ENCODE measurements at regions not wholly inside any gene's neighbourhood (a gene's known extent, or its start where the extent isn't known, plus 50 kb on each side); places are given as distances from the start of the nearest gene placed in this dataset.

DNA sequence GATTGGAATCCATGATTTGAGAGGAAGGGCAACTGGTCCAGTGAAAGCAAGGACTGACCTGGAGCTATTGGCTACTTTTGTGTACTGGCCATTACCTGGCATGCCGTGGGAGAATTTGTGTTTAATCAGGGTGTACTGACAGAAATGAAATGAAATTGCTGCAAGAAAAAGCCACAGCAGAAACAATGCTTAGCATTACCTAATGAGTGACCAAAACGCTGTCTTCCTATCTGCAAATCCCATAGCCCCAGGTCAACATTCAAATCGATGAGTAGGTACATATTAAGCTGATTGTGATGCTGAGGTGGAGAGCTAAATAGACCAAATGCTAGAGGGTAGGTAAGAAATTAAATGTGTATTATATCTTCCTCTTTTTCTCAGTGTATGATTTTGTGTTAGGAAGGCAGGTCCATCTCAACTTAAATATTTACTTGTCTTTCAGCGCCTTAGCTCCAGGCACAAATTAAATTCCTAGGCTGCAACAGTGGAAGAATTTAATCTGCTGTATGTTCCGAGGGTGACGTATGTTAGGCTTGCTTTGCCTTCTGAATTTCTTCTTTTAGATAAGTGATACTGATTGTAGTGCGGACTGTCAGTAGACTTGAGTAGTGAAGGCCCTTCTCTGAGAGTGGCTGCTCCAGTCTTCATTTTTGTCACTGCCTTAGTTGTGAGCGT is 331.1 kb downstream of the SV2B start:
- ATAC-seq (no peak), FAIRE-seq (no peak), DNase-seq (ENCODE audit: low spot score) (no peak)
- POLR2A ChIA-PET: no interaction called here
- CTCF ChIA-PET (ENCODE audit: low intra/inter-chr PET ratio, low total read pairs): no interaction called here
- Histone ChIP-seq H3K4me1 (ENCODE audit: insufficient read depth, low read length) (no peaks in the 10 kb centered on the region), H3K27me3 (ENCODE audit: control insufficient read depth in 1 of 2, insufficient read depth in 2 of 2, low read length in 2 of 2) (no peaks in the 10 kb centered on the region), H3K4me3 (replicated peaks in 1 of 3; ENCODE audit: insufficient read depth in 1 of 3, low read depth in 2 of 3, low read length in 3 of 3) (no peak overlapping the region), H3K79me2 (ENCODE audit: insufficient read depth, low read length) (no peaks in the 10 kb centered on the region), H3K9ac (ENCODE audit: insufficient read depth, low read depth, low read length) (no peak overlapping the region), H4K20me1 (ENCODE audit: insufficient read depth, low read length) (no peaks in the 10 kb centered on the region), H3K36me3 (replicated peaks in 1 of 2; ENCODE audit: control insufficient read depth in 1 of 2, insufficient read depth in 2 of 2, low read length in 2 of 2) (no peaks in the 10 kb centered on the region), H3K9me3 (ENCODE audit: low read length) (no peaks in the 10 kb centered on the region), H2AFZ (ENCODE audit: low read length) (no peak overlapping the region), H3K27ac (ENCODE audit: extremely low read length, insufficient read depth, low read length) (no peak overlapping the region), H3K4me2 (ENCODE audit: low read depth, low read length) (no peak overlapping the region)
- TF ChIP-seq ZKSCAN1 (IDR thresholded peaks at IDR 0.05; ENCODE audit: low read length): no peak
- no peak for TF ChIP-seq GATA4 (IDR thresholded peaks at IDR 0.05; ENCODE audit: borderline replicate concordance, low read depth)
- TF ChIP-seq ZFAT (CRISPR knock-in tag; conservative IDR thresholded peaks at IDR 0.05): no peak
- TF ChIP-seq ZNF549 (CRISPR knock-in tag; IDR thresholded peaks at IDR 0.05): no peak
- TF ChIP-seq, protein P1, sequence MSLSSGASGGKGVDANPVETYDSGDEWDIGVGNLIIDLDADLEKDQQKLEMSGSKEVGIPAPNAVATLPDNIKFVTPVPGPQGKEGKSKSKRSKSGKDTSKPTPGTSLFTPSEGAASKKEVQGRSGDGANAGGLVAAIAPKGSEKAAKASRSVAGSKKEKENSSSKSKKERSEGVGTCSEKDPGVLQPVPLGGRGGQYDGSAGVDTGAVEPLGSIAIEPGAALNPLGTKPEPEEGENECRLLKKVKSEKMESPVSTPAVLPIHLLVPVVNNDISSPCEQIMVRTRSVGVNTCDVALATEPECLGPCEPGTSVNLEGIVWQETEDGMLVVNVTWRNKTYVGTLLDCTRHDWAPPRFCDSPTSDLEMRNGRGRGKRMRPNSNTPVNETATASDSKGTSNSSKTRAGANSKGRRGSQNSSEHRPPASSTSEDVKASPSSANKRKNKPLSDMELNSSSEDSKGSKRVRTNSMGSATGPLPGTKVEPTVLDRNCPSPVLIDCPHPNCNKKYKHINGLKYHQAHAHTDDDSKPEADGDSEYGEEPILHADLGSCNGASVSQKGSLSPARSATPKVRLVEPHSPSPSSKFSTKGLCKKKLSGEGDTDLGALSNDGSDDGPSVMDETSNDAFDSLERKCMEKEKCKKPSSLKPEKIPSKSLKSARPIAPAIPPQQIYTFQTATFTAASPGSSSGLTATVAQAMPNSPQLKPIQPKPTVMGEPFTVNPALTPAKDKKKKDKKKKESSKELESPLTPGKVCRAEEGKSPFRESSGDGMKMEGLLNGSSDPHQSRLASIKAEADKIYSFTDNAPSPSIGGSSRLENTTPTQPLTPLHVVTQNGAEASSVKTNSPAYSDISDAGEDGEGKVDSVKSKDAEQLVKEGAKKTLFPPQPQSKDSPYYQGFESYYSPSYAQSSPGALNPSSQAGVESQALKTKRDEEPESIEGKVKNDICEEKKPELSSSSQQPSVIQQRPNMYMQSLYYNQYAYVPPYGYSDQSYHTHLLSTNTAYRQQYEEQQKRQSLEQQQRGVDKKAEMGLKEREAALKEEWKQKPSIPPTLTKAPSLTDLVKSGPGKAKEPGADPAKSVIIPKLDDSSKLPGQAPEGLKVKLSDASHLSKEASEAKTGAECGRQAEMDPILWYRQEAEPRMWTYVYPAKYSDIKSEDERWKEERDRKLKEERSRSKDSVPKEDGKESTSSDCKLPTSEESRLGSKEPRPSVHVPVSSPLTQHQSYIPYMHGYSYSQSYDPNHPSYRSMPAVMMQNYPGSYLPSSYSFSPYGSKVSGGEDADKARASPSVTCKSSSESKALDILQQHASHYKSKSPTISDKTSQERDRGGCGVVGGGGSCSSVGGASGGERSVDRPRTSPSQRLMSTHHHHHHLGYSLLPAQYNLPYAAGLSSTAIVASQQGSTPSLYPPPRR (CRISPR knock-in tag; IDR thresholded peaks at IDR 0.05; ENCODE audit: borderline replicate concordance): no peak
- no peak for TF ChIP-seq SOX13 (IDR thresholded peaks at IDR 0.05)
- TF ChIP-seq SOX13 (CRISPR knock-in tag; conservative IDR thresholded peaks at IDR 0.05 in 1 of 2, IDR thresholded peaks at IDR 0.05 in 1 of 2): no peak
- no peak for TF ChIP-seq ZNF652 (CRISPR knock-in tag; IDR thresholded peaks at IDR 0.05; ENCODE audit: borderline replicate concordance, low read depth)
- no peak for TF ChIP-seq ZNF841 (CRISPR knock-in tag; IDR thresholded peaks at IDR 0.05; ENCODE audit: borderline replicate concordance)
- no peak for TF ChIP-seq ZNF383 (CRISPR knock-in tag; IDR thresholded peaks at IDR 0.05; ENCODE audit: borderline replicate concordance)
- TF ChIP-seq, protein P2, sequence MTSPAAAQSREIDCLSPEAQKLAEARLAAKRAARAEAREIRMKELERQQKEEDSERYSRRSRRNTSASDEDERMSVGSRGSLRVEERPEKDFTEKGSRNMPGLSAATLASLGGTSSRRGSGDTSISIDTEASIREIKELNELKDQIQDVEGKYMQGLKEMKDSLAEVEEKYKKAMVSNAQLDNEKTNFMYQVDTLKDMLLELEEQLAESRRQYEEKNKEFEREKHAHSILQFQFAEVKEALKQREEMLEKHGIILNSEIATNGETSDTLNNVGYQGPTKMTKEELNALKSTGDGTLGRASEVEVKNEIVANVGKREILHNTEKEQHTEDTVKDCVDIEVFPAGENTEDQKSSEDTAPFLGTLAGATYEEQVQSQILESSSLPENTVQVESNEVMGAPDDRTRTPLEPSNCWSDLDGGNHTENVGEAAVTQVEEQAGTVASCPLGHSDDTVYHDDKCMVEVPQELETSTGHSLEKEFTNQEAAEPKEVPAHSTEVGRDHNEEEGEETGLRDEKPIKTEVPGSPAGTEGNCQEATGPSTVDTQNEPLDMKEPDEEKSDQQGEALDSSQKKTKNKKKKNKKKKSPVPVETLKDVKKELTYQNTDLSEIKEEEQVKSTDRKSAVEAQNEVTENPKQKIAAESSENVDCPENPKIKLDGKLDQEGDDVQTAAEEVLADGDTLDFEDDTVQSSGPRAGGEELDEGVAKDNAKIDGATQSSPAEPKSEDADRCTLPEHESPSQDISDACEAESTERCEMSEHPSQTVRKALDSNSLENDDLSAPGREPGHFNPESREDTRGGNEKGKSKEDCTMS (CRISPR knock-in tag; conservative IDR thresholded peaks at IDR 0.05): no peak
- no peak for TF ChIP-seq TARDBP (CRISPR knock-in tag; IDR thresholded peaks at IDR 0.05)
- intact Hi-C loops (cut with micrococcal nuclease; ENCODE audit: unreplicated experiment) (no loop called here), in situ Hi-C loops (cut with HindIII; ENCODE audit: extremely low pct_ligation_motif_present, low pct_unique_long_range_greater_than_20kb) (no loop called here)
- no TSS peak for BruUV-seq (replicated peaks)
- WGBS (ENCODE audit: low lambda C conversion rate): 26% methylated on average over 8 of the region's 8 CpGs

All from HepG2 (cell line).